ENCODE measurements at regions not wholly inside any gene's neighbourhood (a gene's known extent, or its start where the extent isn't known, plus 50 kb on each side); places are given as distances from the start of the nearest gene placed in this dataset.

DNA sequence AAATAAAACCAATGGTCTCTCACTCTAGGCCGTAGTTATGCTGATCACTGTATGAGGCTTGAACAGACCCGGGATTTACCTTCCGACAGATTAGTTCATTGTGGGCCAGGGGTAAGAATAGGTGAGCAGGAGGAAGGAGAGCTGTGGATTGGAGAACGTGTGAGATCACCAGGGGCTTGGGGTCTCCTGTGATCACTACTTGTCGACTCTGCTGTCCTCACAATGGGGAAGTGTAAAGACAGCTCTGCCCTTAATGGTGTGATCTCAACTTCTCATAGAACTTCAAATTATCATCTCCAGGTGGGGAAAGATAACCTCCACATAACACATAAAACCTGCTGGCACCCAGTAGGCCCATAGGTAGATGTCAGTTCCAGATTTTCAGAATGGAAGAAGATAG lies 56.2 kb upstream of the RPS6KA3 start:
- no peak overlapping the region for H3K27ac ChIP-seq (ENCODE audit: extremely low read depth, low read depth, low read length)
- no TSS peak for BruUV-seq (replicated peaks)
- intact Hi-C loops (cut with micrococcal nuclease) (no loop called here), in situ Hi-C loops (cut with MboI) (no loop called here)
- ATAC-seq (no peak), DNase-seq (ENCODE audit: extremely low read depth in 1 of 4, low spot score in 3 of 4) (no peak), FAIRE-seq (no peak)
- no peak overlapping the region for H3K4me2 ChIP-seq (ENCODE audit: insufficient read depth, low read length)
- no peaks in the 10 kb centered on the region for H4K20me1 ChIP-seq (replicated peaks; ENCODE audit: control insufficient read depth, insufficient read depth, low read length)
- ChIA-PET POLR2A (no interaction called here), CTCF (ENCODE audit: low intra/inter-chr PET ratio) (no interaction called here)
- no peak for TF ChIP-seq STAT5A (IDR thresholded peaks at IDR 0.05; ENCODE audit: borderline replicate concordance, low read length)
- no peak for TF ChIP-seq SIRT6 (IDR thresholded peaks at IDR 0.05; ENCODE audit: low read depth, low read length)
- no peak for TF ChIP-seq ZNF224 (CRISPR knock-in tag; IDR thresholded peaks at IDR 0.05)
- no peak for TF ChIP-seq NBN (IDR thresholded peaks at IDR 0.05; ENCODE audit: low read depth)
- no peak for TF ChIP-seq ZFPM2 (CRISPR knock-in tag; IDR thresholded peaks at IDR 0.05)
- no peaks in the 10 kb centered on the region for H3K36me3 ChIP-seq (ENCODE audit: control insufficient read depth, insufficient read depth, low read length)
- H2AFZ ChIP-seq (ENCODE audit: low read depth, low read length): no peak overlapping the region
- H3K27me3 ChIP-seq (ENCODE audit: control insufficient read depth in 2 of 2, insufficient read depth in 2 of 2, low read length in 2 of 2): peaks cover 0 to 4% of the 10 kb centered on the region in 2 experiments; a peak in 2 of 5 replicates
- H3K9me3 ChIP-seq (replicated peaks; ENCODE audit: control insufficient read depth, insufficient read depth, low read depth, low read length): no peaks in the 10 kb centered on the region
- H3K4me3 ChIP-seq: no peak overlapping the region
- H3K9ac ChIP-seq (ENCODE audit: insufficient read depth in 1 of 2, low read depth in 2 of 2, low read length in 2 of 2): no peak overlapping the region
- WGBS (ENCODE audit: insufficient coverage, low coverage, missing lambda C conversion rate): 4% methylated on average over 5 of the region's 5 CpGs
- no peaks in the 10 kb centered on the region for H3K9me1 ChIP-seq (ENCODE audit: control insufficient read depth, insufficient read depth, low read length)
- no peaks in the 10 kb centered on the region for H3K79me2 ChIP-seq (ENCODE audit: control insufficient read depth, insufficient read depth, low read length)
- H3K4me1 ChIP-seq (replicated peaks in 1 of 2; ENCODE audit: control insufficient read depth in 2 of 2, insufficient read depth in 2 of 2, low read length in 2 of 2): no peaks in the 10 kb centered on the region

DNA sequence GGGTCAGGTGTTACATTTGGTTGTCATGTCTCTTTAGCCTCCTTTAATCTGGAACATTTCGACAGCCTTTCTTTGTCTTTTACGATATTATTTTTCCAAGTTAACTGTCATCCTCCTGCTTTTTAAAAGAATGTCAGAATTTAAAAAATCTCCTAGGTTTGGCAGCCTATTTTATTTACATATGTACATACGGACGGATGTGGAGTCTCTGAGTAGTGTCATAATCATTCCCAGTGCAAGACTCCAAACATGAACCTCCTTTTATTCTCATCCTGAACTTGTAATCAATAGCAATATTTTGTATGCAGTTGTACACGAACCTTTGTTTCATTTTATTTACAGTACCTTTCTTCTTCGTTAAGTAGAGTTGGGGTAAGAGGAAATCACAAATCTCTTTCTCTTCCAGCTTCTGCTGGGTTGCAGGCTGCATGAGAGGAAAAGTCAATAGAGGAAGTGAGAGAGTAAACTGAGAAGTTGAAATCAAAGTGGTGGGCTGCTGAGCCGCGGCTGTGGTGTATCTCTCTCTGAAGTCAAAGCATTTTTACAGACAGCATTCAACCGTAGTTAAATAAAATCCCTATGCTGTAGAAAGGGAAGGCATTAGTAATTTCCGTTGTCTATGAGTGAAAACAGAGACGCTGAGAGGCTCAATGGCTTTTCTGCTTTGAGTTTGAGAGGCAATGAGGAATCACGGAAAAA lies 53.9 kb upstream of the RPS6KA3 start:
- POLR2A ChIA-PET: no interaction called here
- ATAC-seq (no peak), FAIRE-seq (no peak)

More for the DNA sequence above, 53.9 kb upstream of the RPS6KA3 start:
- in situ Hi-C loops (cut with MboI): no loop called here
- peaks cover 0 to 4% of the 10 kb centered on the region in 2 experiments; a peak in 2 of 5 replicates for H3K27me3 ChIP-seq (ENCODE audit: control insufficient read depth in 2 of 2, insufficient read depth in 2 of 2, low read length in 2 of 2)
- no peak overlapping the region for H3K4me3 ChIP-seq
- no TSS peak for BruUV-seq (replicated peaks)
- H3K9me1 ChIP-seq (ENCODE audit: control insufficient read depth, insufficient read depth, low read length): no peaks in the 10 kb centered on the region
- H3K9me3 ChIP-seq (replicated peaks; ENCODE audit: control insufficient read depth, insufficient read depth, low read depth, low read length): no peaks in the 10 kb centered on the region
- no peak overlapping the region for H3K27ac ChIP-seq (ENCODE audit: extremely low read depth, low read depth, low read length)
- DNase-seq (ENCODE audit: extremely low read depth in 1 of 4, low spot score in 3 of 4): no peak
- H2AFZ ChIP-seq (ENCODE audit: low read depth, low read length): no peak overlapping the region
- H3K79me2 ChIP-seq (ENCODE audit: control insufficient read depth, insufficient read depth, low read length): no peaks in the 10 kb centered on the region
- under 1% methylated on average over 12 of the region's 12 CpGs for WGBS (ENCODE audit: insufficient coverage, low coverage, missing lambda C conversion rate)
- no peak overlapping the region for H3K4me2 ChIP-seq (ENCODE audit: insufficient read depth, low read length)
- intact Hi-C loops (cut with micrococcal nuclease): no loop called here
- no peak overlapping the region for H3K9ac ChIP-seq (ENCODE audit: insufficient read depth in 1 of 2, low read depth in 2 of 2, low read length in 2 of 2)
- H4K20me1 ChIP-seq (replicated peaks; ENCODE audit: control insufficient read depth, insufficient read depth, low read length): no peaks in the 10 kb centered on the region
- no peaks in the 10 kb centered on the region for H3K36me3 ChIP-seq (ENCODE audit: control insufficient read depth, insufficient read depth, low read length)
- CTCF ChIA-PET (ENCODE audit: low intra/inter-chr PET ratio): no interaction called here
- H3K4me1 ChIP-seq (replicated peaks in 1 of 2; ENCODE audit: control insufficient read depth in 2 of 2, insufficient read depth in 2 of 2, low read length in 2 of 2): no peaks in the 10 kb centered on the region
- TF ChIP-seq CREBBP (IDR thresholded peaks at IDR 0.05; ENCODE audit: low read depth, low read length): no peak
- TF ChIP-seq, protein P1, sequence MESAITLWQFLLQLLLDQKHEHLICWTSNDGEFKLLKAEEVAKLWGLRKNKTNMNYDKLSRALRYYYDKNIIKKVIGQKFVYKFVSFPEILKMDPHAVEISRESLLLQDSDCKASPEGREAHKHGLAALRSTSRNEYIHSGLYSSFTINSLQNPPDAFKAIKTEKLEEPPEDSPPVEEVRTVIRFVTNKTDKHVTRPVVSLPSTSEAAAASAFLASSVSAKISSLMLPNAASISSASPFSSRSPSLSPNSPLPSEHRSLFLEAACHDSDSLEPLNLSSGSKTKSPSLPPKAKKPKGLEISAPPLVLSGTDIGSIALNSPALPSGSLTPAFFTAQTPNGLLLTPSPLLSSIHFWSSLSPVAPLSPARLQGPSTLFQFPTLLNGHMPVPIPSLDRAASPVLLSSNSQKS (CRISPR knock-in tag; IDR thresholded peaks at IDR 0.05): no peak
- no peak for TF ChIP-seq E2F3 (CRISPR knock-in tag; IDR thresholded peaks at IDR 0.05)
- TF ChIP-seq SPI1 (IDR thresholded peaks at IDR 0.05; ENCODE audit: borderline replicate concordance, low read depth, low read length): 0 out of 2 replicates have a peak, but pooled peaks have one; percentile 7

Data from K562 (cell line).